ENCODE measurements at regions not wholly inside any gene's neighbourhood (a gene's known extent, or its start where the extent isn't known, plus 50 kb on each side); places are given as distances from the start of the nearest gene placed in this dataset.

GRCh38 chr22:47322854-47323253, 560.4 kb downstream of the TBC1D22A start:
- H3K36me3 ChIP-seq (replicated peaks in 1 of 2; ENCODE audit: control insufficient read depth in 1 of 2, insufficient read depth in 2 of 2, low read length in 2 of 2), result no peaks in the 10 kb centered on the region

More at GRCh38 chr22:47322854-47323253, 560.4 kb downstream of the TBC1D22A start:
- Histone ChIP-seq H3K9ac (ENCODE audit: insufficient read depth, low read depth, low read length) (no peak overlapping the region), H3K27ac (ENCODE audit: extremely low read length, insufficient read depth, low read length) (no peak overlapping the region), H3K9me3 (ENCODE audit: low read length) (peaks cover 8% of the 10 kb centered on the region), H3K79me2 (ENCODE audit: insufficient read depth, low read length) (no peaks in the 10 kb centered on the region), H2AFZ (ENCODE audit: low read length) (no peak overlapping the region), H3K4me2 (ENCODE audit: low read depth, low read length) (no peak overlapping the region), H3K27me3 (ENCODE audit: control insufficient read depth in 1 of 2, insufficient read depth in 2 of 2, low read length in 2 of 2) (peaks cover 0 to 4% of the 10 kb centered on the region in 2 experiments; a peak in 2 of 5 replicates), H4K20me1 (ENCODE audit: insufficient read depth, low read length) (no peaks in the 10 kb centered on the region), H3K4me3 (replicated peaks in 1 of 3; ENCODE audit: insufficient read depth in 1 of 3, low read depth in 2 of 3, low read length in 3 of 3) (no peak overlapping the region), H3K4me1 (ENCODE audit: insufficient read depth, low read length) (no peaks in the 10 kb centered on the region)
- CTCF ChIA-PET (ENCODE audit: low intra/inter-chr PET ratio, low total read pairs), result no interaction called here
- in situ Hi-C loops (cut with HindIII; ENCODE audit: extremely low pct_ligation_motif_present, low pct_unique_long_range_greater_than_20kb) (no loop called here), intact Hi-C loops (cut with micrococcal nuclease; ENCODE audit: unreplicated experiment) (no loop called here)
- BruUV-seq (replicated peaks), result no TSS peak
- 1% methylated on average over 7 of the region's 7 CpGs for WGBS (ENCODE audit: low lambda C conversion rate)
- DNase-seq (ENCODE audit: low spot score) (no peak), FAIRE-seq (no peak), ATAC-seq (no peak)
- TF ChIP-seq ZNF572 (CRISPR knock-in tag; IDR thresholded peaks at IDR 0.05) (no peak), DPF2 (CRISPR knock-in tag; IDR thresholded peaks at IDR 0.05; ENCODE audit: borderline replicate concordance, low read depth) (no peak), CREM (IDR thresholded peaks at IDR 0.05) (no peak), CREM (CRISPR knock-in tag; IDR thresholded peaks at IDR 0.05) (no peak), ZBED4 (CRISPR knock-in tag; IDR thresholded peaks at IDR 0.05; ENCODE audit: borderline replicate concordance) (no peak)
- POLR2A ChIA-PET, result no interaction called here

Data from HepG2 (cell line).